Adrenal gland (tissue), 5 donors: ENCODE measurements at regions not wholly inside any gene's neighbourhood (a gene's known extent, or its start where the extent isn't known, plus 50 kb on each side); places are given as distances from the start of the nearest gene placed in this dataset.

ENCODE experiments used
- POLR2A ChIP-seq, 2 donors: fragments of 450-650 bp; IDR thresholded peaks; one replicate each; pipeline ENCODE4 v1.6.1; 2017; ENCODE audit warnings: antibody characterized with exemption in 2 of 2, mild to moderate bottlenecking in 2 of 2, moderate library complexity in 1 of 2
- TF ChIP-seq, protein P1 (sequence below), 6 experiments: fragments of 450-650 bp in 4 of 6; fragments of 200-600 bp in 2 of 6; sonication (generic) in 1 of 6; IDR thresholded peaks; 1 replicate in 5 of 6; 2 replicates in 1 of 6; pipeline versions ENCODE4 v1.5.1 to v1.8.0; 2016 to 2021; ENCODE audit warnings: antibody characterized with exemption in 6 of 6, mild to moderate bottlenecking in 2 of 6, moderate library complexity in 1 of 6
- donor health status: DM: no; HTN: no; CAD: no.

DNA sequence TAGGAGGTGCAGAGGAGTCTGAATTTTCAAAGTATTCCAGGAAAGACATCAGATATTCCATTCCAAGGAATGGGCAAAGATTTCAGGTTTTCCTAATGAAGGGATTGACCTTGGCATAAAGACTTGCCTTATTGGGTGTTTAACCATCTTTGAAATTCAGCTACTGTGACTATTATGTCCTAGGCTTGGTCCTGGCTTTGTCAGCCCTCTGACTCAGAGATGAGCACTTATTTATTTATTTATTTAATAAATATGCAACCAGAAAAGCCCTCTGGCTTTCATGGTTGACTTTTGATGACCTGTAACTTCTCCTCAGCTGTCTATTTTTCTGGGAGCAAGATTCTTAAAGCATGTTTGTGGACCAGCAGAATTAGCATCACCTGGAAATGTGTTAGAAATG, 455.1 kb downstream of the KIF2B start:
- TF ChIP-seq, protein P1, sequence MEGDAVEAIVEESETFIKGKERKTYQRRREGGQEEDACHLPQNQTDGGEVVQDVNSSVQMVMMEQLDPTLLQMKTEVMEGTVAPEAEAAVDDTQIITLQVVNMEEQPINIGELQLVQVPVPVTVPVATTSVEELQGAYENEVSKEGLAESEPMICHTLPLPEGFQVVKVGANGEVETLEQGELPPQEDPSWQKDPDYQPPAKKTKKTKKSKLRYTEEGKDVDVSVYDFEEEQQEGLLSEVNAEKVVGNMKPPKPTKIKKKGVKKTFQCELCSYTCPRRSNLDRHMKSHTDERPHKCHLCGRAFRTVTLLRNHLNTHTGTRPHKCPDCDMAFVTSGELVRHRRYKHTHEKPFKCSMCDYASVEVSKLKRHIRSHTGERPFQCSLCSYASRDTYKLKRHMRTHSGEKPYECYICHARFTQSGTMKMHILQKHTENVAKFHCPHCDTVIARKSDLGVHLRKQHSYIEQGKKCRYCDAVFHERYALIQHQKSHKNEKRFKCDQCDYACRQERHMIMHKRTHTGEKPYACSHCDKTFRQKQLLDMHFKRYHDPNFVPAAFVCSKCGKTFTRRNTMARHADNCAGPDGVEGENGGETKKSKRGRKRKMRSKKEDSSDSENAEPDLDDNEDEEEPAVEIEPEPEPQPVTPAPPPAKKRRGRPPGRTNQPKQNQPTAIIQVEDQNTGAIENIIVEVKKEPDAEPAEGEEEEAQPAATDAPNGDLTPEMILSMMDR (IDR thresholded peaks at IDR 0.05): no peak
- no peak for TF ChIP-seq POLR2A (IDR thresholded peaks at IDR 0.05)
